Left renal cortex interstitium (tissue), 4 donors: ENCODE measurements at regions not wholly inside any gene's neighbourhood (a gene's known extent, or its start where the extent isn't known, plus 50 kb on each side); places are given as distances from the start of the nearest gene placed in this dataset.

Experiments
- DNase-seq, 4 donors: peaks; one replicate each; pipeline ENCODE4 v3.0.0-alpha.2; 2013; ENCODE audit warnings: low read depth in 4 of 4, low spot score in 2 of 4, missing footprints in 1 of 4

DNA sequence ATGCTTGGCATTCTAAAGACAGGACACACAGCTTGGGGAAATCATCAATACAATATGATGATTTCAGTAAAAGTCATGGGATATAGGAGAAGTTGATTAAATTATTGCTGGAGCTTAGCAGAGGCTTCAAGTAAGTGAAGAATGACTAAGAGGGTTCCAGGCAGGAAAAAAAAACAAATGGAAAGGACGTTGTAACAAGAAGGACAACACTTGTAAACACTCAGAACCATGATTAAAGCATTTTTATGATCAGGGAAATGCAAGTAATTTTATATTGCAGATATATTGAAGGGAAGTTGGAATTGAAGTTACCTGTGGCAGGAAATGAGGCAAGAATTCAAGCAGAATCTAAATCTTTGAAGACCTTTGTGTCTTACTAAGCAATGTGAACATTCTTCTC, 602.7 kb upstream of the NEGR1 start:
- no peak for DNase-seq

DNA sequence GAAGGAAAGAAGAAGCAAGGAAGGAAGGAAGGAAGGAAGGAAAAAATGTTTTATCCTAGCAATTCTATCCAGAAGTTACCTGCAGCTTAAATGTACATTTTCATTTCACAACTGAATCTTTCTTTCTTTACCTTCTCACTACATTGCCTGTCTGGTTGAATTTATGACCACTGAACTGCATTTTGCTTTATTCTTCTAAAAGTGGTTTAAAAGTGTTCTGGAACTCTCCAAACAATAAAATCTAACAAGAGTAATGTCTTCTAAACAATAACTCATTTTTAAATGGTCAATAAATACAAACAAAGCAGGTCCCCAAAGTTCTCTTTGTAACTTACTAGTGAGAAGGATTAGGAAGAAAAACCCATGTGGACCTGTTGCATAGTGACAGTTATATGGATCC, 587.5 kb upstream of the NEGR1 start:
- no peak for DNase-seq

DNA sequence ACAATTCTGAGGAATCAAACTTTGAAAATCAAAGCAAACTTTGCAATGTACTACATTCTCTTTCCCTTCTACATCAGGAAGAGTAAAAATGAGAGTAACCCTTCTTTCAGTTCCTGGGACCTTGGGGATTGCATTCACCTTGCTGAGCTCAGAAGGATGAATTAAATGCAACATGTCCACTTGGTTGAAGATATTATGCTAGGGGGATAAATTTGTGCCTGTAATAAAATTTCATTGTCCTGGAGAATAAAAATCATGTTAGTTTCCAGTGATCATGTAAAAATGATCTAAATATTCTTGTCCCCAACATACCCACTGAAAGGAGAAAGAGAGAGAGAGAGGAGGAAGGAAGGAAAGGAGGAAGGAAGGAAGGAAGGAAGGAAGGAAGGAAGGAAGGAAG, 587.1 kb upstream of the NEGR1 start:
- DNase-seq = no peak

DNA sequence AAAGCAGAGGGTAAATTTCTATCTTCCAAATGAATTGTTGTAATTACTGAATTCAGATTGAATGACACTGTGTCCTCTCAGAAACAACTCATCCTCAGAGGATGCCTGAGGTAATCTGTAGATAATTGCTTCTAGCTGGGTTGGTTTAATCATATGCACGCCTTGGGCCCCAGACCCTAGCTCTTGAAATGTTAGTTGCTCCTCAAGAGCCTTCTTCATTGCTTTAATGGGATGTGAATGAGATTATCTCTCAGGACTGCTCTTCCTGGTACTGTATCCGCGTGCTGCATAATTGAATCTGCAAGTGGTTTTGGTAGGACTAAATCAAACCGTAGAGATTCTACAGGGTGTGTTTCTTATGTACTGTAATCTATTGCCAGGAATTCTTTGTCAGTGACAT, 569.3 kb upstream of the NEGR1 start:
- DNase-seq = no peak

DNA sequence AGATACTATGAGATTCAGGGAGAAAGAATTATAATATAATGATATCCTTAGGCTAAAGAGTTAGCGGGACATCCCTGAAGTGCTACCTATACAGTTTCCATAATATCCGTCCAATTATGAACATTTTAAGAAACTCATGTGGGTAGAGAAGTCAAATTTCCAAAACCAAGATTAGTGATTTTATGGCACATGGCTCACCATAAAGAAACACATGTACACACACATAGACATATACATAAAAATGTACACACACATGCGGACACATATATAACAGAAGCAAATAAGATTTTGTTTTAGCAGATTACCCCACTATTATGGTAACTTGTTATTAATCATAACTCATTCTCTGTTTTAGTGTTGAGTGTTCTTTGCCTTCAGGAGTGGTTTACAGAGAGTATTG, 566.7 kb upstream of the NEGR1 start:
- no peak for DNase-seq

DNA sequence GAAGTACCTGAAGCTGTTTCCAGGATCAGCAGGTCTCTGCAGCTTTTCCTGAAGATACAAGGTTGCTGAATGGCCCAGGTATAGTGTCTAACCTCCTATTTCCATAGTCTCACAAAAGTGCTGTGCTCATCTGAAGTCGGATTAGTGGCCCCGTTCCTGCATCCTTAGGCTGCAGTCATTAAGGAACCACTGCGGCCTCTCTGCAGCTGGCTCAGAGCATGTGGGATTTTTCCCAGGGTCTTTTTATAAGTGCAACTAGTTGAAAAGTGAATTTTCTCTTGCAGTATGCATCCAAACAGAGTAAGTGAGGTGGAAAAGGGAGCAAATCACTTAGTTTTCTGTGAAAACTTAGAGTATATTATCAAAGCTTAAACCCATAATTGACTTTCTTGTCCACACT, 565.3 kb upstream of the NEGR1 start:
- no peak for DNase-seq

DNA sequence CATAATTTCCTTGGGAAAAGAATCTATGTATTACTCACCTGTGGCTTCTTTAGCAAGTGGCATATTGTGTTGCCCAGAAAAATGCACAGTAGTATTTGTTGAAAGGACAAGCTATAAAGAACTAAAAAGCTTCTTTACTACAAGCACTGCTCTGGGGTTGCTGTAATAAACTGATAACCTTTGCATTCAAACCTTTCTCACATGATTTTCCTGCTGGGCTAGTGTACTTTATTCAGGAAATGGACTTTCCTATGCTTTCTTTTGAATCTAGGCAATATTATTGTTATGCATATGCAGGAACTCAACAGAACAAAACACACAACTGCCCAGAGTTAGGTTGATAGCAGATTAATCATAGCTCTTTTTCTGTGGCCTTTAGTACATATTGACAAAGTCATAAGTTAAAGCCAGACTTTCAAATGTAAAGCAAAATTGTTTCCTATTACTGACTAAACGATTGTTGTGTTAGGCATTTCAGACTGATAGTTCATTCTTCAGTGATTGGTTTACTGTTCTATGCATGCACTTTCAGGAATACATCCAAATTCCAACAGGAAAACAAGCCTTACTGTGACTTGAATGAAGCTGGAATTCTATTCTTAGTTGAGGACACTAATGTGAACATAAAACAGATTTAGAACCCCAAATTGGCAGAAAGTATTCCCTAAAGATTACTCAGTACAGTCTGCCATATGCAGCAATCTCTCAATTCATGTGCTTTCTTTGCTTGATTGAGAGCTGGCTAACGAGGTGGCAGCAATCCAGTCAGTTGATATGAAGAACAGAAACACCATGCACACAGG, 564.3 kb upstream of the NEGR1 start:
- DNase-seq = no peak

DNA sequence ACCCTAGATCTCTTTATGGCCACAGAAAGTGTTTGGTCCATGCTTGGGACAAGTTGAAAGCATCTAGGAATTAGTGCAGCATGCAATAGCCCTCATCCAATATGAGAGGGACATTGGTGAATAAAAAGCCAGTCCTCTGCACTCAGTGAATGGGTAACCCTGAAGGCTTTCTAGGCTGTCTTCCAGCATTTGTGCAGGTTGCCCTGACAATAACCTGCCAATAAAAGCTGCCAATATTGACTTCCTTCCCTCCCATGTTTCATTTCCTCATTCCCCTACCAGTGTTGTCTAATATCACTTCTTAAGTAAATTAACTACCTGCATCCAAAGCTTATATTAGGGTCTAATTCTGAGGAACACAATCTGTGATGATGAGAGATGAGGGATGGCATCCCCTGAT, 563.6 kb upstream of the NEGR1 start:
- DNase-seq = no peak

DNA sequence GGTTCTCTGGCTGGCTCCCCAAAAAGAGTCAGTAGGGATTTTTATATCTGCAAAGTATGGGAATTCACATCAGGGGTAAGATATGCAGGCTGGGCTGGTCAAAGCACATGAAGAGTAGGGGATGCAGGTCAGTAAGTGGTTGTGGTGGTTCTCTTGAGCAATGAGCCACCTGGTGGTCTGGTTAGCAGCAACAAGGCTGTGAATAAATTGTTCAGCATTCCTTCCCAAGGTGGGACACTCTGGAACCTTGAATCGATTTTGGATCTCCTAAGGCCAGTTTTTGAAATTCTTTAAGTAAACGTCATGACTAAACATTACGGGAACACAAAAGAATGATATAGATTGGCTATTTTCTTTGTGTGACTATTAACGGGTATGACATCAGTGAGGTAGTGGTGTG, 563.0 kb upstream of the NEGR1 start:
- DNase-seq = no peak

DNA sequence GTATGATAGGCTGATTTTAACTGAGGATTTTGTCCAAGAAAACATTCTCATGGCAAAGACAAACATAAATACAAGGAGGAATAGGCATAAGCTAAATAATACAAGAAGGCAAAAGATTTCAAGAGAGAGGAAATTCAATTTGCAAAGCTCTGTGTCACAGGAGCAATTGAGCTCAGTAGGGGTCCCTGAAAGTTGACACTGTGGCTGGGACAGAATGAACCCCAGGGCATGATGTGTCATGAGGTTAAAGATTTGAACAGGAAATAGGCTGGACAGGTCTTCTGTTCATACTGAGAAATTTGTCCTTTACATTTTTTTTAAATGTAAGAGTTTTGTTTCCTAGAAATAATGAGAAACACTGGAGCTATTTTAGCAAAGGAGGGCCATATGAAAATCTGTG, 555.4 kb upstream of the NEGR1 start:
- no peak for DNase-seq

DNA sequence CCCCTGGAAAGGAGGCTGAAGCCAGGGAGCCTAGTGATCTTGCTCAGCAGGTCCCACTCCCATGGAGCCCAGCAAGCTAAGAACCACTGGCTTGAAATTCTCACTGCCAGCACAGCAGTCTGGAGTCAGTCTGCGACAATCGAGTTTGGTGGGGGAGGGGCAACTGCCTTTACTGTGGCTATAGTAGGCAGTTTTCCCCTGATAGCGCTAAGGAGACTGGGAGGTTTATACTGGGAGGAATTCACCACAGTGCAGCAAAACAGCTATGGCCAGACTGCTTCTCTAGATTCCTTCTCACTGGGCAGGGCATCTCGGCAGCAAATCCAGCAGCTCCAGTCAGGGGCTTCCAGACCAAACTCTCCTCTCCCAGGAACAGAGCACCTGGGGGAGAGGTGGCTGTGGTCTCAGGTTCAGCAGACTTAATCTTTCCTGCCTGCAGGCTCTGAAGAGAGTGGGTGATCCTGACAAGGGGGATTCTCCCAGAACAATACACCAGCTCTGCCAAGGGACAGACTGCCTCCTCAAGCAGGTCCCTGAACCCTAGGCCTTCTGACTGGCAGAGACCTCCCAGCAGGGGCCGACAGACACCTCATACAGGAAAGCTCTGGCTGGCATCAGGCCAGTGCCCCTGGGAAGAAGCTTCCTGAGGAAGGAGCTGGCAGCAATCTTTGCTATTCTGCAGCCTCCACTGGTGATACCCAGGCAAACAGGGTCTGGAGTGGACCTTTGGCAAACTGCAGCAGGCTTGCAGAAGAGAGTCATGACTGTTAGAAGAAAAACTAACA, 548.5 kb upstream of the NEGR1 start:
- no peak for DNase-seq

DNA sequence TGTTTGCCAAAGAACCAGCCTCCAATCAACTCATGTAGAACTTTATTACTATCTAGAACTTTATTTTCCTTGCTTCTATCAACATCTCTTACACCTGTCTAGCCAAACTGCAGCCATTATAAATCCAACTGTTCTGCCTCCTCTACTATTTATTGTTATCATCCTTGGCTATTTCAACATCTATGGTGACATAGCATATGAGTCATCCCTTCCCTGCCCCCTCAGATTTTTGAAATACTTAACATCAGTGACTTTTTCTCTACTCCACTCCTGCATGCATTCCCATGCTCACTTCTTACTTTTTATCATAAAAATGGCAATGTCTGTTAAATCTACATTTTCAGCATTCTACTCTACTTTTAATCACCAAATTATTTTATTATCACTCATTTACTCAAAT, 544.9 kb upstream of the NEGR1 start:
- DNase-seq = no peak

DNA sequence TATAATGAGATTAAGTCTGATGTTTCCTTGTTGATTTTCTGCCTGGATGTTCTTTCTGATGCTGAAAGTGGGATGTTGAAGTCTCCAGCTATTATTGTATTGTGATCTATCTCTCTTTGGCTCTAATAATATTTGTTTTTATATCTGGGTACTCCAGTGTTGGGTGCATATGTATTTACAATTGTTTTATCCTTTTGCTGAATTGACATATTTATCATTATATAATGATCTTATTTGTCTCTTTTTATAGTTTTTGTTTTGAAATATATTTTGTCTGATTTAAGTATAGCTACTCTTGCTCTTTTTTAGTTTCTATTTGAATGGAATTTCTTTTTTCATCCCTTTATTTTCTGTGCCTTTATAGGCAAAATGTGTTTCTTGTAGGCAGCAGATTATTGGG, 522.2 kb upstream of the NEGR1 start:
- DNase-seq = no peak

DNA sequence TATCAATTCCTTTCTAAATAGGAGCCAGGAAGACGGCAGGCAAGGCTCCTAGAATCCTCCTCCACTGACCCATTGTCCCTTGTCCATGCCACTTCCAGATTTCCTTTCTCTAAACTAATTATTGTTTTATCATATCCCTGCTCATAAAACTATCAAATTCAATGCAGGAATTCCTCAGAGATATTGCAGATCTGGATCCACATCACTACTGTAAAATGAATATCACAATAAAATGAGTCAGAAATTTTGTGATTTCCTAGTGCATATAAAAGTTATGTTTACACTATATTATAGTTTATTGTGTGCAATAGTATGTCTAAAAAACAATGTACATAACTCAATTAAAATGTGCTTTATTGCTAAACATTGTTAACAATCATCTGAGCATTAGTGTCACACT, 498.7 kb upstream of the NEGR1 start:
- DNase-seq = no peak

DNA sequence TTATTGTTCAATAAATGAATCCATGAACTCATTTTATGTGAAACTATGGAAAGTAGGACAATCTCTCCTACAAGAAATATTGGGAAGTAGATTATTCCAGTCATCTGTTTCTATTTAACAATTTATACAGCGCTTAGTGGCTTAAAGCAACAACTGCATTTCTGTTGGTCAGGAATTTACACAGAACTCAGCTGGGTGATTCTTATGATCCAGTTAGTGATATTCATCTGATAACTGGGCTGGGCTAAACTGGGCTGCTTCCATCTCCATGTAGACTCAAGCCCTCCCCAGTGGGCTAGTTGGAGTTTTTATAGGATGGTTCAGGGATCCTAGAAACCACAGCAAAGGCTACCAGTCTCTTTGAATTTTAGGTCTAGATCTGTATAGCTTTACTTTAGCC, 497.9 kb upstream of the NEGR1 start:
- DNase-seq = no peak

DNA sequence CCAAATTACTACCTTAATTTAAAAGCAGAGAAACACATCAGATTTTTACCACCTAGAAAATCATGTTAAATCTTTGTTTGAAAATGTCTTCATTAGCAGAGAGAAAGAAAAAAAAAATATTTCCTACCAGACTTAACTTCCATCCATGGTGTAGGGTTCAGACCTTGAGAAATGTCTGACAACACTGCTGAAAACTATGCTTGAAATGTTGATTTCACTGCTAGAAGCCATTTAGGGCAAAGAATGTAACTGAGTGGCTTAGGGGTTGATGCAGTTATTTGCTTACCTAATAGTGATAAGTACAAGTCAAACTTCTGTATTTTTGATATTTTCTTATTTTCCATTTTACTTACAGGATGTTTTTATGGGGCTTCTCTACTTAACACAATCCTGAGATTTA, 495.6 kb upstream of the NEGR1 start:
- DNase-seq = no peak

DNA sequence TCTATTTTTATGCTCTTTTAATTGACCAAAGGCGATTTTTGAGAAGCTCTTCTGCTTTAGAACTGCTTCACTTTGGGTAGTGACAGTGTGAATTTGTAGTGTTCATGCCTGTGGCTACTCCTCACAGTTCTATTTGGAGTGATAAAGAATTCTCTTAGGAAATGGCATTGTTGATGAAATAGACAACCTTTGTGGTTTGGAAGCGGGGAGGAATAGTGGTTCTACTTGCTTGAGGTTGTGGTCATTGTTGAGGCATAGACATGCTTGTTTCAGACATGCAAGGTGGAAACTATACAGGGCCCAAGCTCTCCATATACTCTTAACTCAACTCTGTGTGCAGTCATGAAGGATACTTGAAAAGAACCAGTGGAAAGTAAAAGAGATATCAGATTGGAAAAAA, 481.1 kb upstream of the NEGR1 start:
- DNase-seq = no peak

DNA sequence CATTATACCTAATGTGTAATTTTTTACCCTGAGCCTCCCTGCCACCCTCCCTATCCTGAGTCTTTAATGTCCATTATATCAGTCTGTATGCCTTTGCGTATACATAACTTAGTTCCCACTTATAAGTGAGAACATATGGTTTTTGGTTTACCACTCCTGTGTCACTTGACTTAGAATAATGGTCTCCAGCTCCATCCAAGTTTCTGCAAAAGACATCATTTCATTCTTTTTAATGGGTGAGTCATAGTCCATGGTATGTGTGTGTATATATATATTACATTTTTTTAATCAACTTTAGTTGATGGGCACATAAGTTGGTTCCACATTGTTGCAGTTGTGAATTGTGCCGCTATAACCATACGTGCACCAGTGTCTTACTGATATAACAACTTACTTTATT, 477.1 kb upstream of the NEGR1 start:
- DNase-seq = no peak

DNA sequence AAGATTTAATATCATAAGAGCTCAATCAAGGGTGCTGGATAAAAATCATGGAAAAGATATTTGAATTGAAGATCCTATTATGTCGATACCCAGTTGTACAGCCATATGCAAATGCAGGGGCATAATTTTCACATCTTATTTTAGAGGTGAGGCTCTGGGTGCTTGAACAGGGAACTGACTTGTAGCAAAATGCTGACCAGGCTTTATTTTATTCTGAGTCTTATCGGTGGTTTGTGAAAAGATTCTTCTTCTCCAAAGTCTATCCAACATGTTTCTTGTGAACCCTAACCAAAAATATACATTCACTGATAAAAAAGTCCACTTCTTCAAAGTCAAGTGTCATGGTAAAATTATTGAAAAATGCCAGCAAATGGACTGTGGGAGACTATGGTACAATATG, 475.5 kb upstream of the NEGR1 start:
- DNase-seq = no peak

DNA sequence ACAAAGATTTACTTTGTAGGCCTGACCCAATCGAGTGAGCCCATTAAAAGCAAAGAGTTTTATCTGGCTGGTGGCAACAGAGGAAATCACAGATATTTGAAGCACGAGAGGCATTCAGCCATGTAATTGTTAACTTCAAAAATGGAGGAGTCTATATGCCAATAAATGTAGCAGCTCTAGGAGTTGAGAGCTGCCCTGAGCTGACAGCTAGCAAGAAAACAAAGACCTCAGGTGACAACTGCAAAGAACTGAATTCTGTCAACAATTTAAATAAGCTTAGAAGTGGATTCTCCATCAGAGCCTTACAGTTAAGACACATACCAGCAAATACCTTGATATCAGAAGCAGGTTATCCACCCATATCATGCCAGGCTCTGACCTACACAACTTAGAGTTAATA, 463.1 kb upstream of the NEGR1 start:
- DNase-seq = no peak

DNA sequence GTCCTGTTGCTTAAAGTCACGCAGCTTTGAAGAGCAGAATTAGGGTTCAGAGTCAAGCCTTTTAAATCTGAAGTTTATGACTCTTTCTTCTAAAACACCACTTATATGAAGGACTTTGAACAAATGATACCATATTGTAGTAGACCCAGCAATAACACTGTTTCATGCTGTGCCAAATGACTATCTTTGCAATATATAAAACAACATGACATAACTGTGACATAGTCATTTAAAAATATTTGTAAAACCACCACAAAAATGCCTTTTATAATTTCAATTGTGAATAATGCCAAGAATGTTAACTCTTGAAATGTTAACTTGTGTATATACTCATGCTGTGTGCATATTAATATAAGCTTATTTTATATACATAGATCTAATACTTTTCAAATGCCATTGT, 452.1 kb upstream of the NEGR1 start:
- no peak for DNase-seq
